ENCODE measurements at regions not wholly inside any gene's neighbourhood (a gene's known extent, or its start where the extent isn't known, plus 50 kb on each side); places are given as distances from the start of the nearest gene placed in this dataset.

DNA sequence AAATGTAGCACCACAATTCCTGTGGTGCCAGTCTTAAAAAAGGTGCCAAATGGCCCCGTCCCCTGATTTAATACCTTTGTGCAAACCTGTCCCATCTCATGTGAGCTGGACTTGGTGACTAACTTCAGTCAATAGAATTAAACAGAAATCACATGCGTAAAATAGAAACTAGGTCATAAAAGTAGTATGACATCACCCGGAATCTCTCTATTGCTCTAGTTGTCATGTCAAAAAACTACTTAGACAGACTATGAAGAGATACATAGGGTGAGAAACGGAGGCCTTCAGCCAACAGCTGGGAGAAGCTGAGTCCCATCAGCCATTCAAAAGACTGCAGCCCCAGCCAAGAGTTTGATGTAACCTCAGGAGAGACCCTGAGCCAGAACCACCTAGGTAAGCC lies 293.5 kb upstream of the HS3ST1 start:
- TF ChIP-seq, protein P1, sequence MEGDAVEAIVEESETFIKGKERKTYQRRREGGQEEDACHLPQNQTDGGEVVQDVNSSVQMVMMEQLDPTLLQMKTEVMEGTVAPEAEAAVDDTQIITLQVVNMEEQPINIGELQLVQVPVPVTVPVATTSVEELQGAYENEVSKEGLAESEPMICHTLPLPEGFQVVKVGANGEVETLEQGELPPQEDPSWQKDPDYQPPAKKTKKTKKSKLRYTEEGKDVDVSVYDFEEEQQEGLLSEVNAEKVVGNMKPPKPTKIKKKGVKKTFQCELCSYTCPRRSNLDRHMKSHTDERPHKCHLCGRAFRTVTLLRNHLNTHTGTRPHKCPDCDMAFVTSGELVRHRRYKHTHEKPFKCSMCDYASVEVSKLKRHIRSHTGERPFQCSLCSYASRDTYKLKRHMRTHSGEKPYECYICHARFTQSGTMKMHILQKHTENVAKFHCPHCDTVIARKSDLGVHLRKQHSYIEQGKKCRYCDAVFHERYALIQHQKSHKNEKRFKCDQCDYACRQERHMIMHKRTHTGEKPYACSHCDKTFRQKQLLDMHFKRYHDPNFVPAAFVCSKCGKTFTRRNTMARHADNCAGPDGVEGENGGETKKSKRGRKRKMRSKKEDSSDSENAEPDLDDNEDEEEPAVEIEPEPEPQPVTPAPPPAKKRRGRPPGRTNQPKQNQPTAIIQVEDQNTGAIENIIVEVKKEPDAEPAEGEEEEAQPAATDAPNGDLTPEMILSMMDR (IDR thresholded peaks at IDR 0.05 in 4 of 5, conservative IDR thresholded peaks at IDR 0.05 in 1 of 5), result no peak
- no peak for TF ChIP-seq POLR2A (IDR thresholded peaks at IDR 0.05)
